HG03039 (cell line): ENCODE measurements at regions not wholly inside any gene's neighbourhood (a gene's known extent, or its start where the extent isn't known, plus 50 kb on each side); places are given as distances from the start of the nearest gene placed in this dataset.
A peak's percentile ranks its signal among the peaks of the same experiment; 100 is the strongest.

Experiments used
- ATAC-seq: cut with Tn5 transposase; IDR thresholded peaks from one replicate; pipeline ENCODE4 v1.9.1; 2021; ENCODE audit warnings: mild to moderate bottlenecking, moderate library complexity; ENCODE audit not compliant: unreplicated experiment

GRCh38 chr5:124444147-124444775 is 302.2 kb downstream of the ZNF608 start:
- peak; percentile 100 for ATAC-seq

- no peak for ATAC-seq
These were observed 306.0 kb downstream of the ZNF608 start for GRCh38 chr5:124440471-124440870.

- no peak for ATAC-seq
These were observed 306.8 kb downstream of the ZNF608 start for GRCh38 chr5:124439609-124440008.

- ATAC-seq: no peak
These were observed 307.5 kb downstream of the ZNF608 start for GRCh38 chr5:124438903-124439281.

- no peak for ATAC-seq
These were observed 308.2 kb downstream of the ZNF608 start for GRCh38 chr5:124438026-124438902.

- no peak for ATAC-seq
These were observed 310.1 kb downstream of the ZNF608 start for GRCh38 chr5:124436294-124436693.

GRCh38 chr5:124433170-124433569 is 313.3 kb downstream of the ZNF608 start:
- ATAC-seq: no peak

GRCh38 chr5:124421584-124421983 is 324.9 kb downstream of the ZNF608 start:
- ATAC-seq: no peak

- no peak for ATAC-seq
These were observed 325.5 kb downstream of the ZNF608 start for GRCh38 chr5:124420952-124421351.

GRCh38 chr5:124419531-124419930 is 326.9 kb downstream of the ZNF608 start:
- no peak for ATAC-seq

GRCh38 chr5:124418390-124418789 is 328.0 kb downstream of the ZNF608 start:
- no peak for ATAC-seq

GRCh38 chr5:124417196-124417595 is 329.2 kb downstream of the ZNF608 start:
- no peak for ATAC-seq

- ATAC-seq: no peak
These were observed 329.8 kb downstream of the ZNF608 start for GRCh38 chr5:124416627-124417026.

- ATAC-seq: no peak
These were observed 331.5 kb downstream of the ZNF608 start for GRCh38 chr5:124414973-124415372.

- peak; percentile 93 for ATAC-seq
These were observed 335.6 kb downstream of the ZNF608 start for GRCh38 chr5:124410539-124411488.

- no peak for ATAC-seq
These were observed 337.5 kb downstream of the ZNF608 start for GRCh38 chr5:124408738-124409453.

GRCh38 chr5:124404796-124405195 is 341.6 kb downstream of the ZNF608 start:
- no peak for ATAC-seq

GRCh38 chr5:124403281-124403680 is 343.2 kb downstream of the ZNF608 start:
- ATAC-seq: no peak

GRCh38 chr5:124402144-124402581 is 344.3 kb downstream of the ZNF608 start:
- ATAC-seq: no peak

GRCh38 chr5:124401476-124402143 is 344.8 kb downstream of the ZNF608 start:
- no peak for ATAC-seq
